H1 (cell line): ENCODE measurements at regions not wholly inside any gene's neighbourhood (a gene's known extent, or its start where the extent isn't known, plus 50 kb on each side); places are given as distances from the start of the nearest gene placed in this dataset.

Source experiments
- CTCF ChIA-PET: fragments of 300-600 bp; sonication (Branson Sonifier 250); formaldehyde crosslinking; loops from one replicate; lab custom pipeline; 2021; ENCODE audit not compliant: partially characterized antibody; lab: Charles Lee
- POLR2A ChIA-PET: fragments of 300-600 bp; sonication (Branson Sonifier 250); formaldehyde crosslinking; loops from one replicate; lab custom pipeline; 2021; ENCODE audit warnings: inconsistent platforms; ENCODE audit not compliant: partially characterized antibody; lab: Charles Lee
- DNase-seq, 2 experiments: peaks; one replicate each; pipeline versions ENCODE4 v3.0.0 to v3.0.0-alpha.2; 2010 to 2022; ENCODE audit warnings: low spot score in 2 of 2, low read depth in 1 of 2, mixed read lengths in 1 of 2
- FAIRE-seq: peaks from 2 replicates; lab custom pipeline; 2011; peaks lifted over from hg19 to GRCh38; lab: Jason Lieb, UNC
- H2AFZ ChIP-seq: 2 replicates; pipeline ENCODE4 v1.8.1; 2012; ENCODE audit warnings: low read length, inconsistent platforms
- H2AK5ac ChIP-seq: 2 replicates; pipeline ENCODE4 v1.6.1; 2013; ENCODE audit warnings: low read depth, low read length
- H2BK120ac ChIP-seq: replicated peaks from 2 replicates; pipeline ENCODE3; 2013; ENCODE audit warnings: low read depth, low read length, inconsistent platforms
- H2BK12ac ChIP-seq: 2 replicates; pipeline ENCODE4 v1.6.1; 2013; ENCODE audit warnings: low read depth, low read length
- H2BK15ac ChIP-seq: 2 replicates; pipeline ENCODE4 v1.6.1; 2013; ENCODE audit warnings: low read length
- H2BK20ac ChIP-seq: 2 replicates; pipeline ENCODE4 v1.6.1; 2013; ENCODE audit warnings: low read length
- H2BK5ac ChIP-seq: 2 replicates; pipeline ENCODE4 v1.6.1; 2013; ENCODE audit warnings: low read depth, low read length
- H3K14ac ChIP-seq: 2 replicates; pipeline ENCODE4 v1.6.1; 2013; ENCODE audit warnings: inconsistent platforms; ENCODE audit not compliant: insufficient read length
- H3K18ac ChIP-seq: 2 replicates; pipeline ENCODE4 v1.6.1; 2013; ENCODE audit warnings: low read length; ENCODE audit errors: extremely low read depth
- H3K23ac ChIP-seq: 2 replicates; pipeline ENCODE4 v1.6.1; 2013; ENCODE audit warnings: inconsistent platforms; ENCODE audit not compliant: insufficient read length
- H3K23me2 ChIP-seq: 2 replicates; pipeline ENCODE4 v1.6.1; 2013; ENCODE audit warnings: low read depth, low read length
- H3K27ac ChIP-seq: 2 replicates; pipeline ENCODE4 v1.6.1; 2011; ENCODE audit warnings: low read depth, low read length, inconsistent platforms
- H3K27me3 ChIP-seq, 4 experiments: replicated peaks in 1 of 4; 1 replicate in 1 of 4; 2 replicates in 3 of 4; pipeline versions ENCODE4 v1.6.1 to v1.8.1; 2011 to 2013; ENCODE audit warnings: low read length in 3 of 4, mild to moderate bottlenecking in 3 of 4, inconsistent platforms in 2 of 4, mixed read lengths in 2 of 4, moderate library complexity in 1 of 4; ENCODE audit not compliant: control insufficient read depth in 3 of 4, insufficient read depth in 3 of 4; ENCODE audit errors: extremely low read depth in 1 of 4
- H3K36me3 ChIP-seq, 4 experiments: 2 replicates each; pipeline versions ENCODE4 v1.6.1 to v1.8.1; 2011 to 2013; ENCODE audit warnings: mild to moderate bottlenecking in 4 of 4, low read length in 3 of 4, moderate library complexity in 2 of 4, control low read depth in 1 of 4, inconsistent platforms in 1 of 4; ENCODE audit not compliant: insufficient read depth in 4 of 4, control insufficient read depth in 2 of 4
- H3K4ac ChIP-seq: replicated peaks from 2 replicates; pipeline ENCODE3; 2013; ENCODE audit warnings: low read length, low read depth, mixed read lengths, inconsistent platforms; ENCODE audit not compliant: insufficient read length
- H3K4me1 ChIP-seq, 4 experiments: replicated peaks in 1 of 4; 1 replicate in 1 of 4; 2 replicates in 3 of 4; pipeline versions ENCODE4 v1.6.1 to v1.8.1; 2011 to 2013; ENCODE audit warnings: low read length in 3 of 4, inconsistent platforms in 2 of 4, mixed read lengths in 1 of 4; ENCODE audit not compliant: insufficient read depth in 4 of 4, control insufficient read depth in 3 of 4
- H3K4me2 ChIP-seq, 2 experiments: 2 replicates each; pipeline versions ENCODE4 v1.6.1 to v1.8.1; 2011 to 2013; ENCODE audit warnings: low read depth in 2 of 2, low read length in 2 of 2, control low read depth in 1 of 2, inconsistent platforms in 1 of 2, mild to moderate bottlenecking in 1 of 2; ENCODE audit not compliant: insufficient read depth in 1 of 2
- H3K4me3 ChIP-seq, 4 experiments: fragments of 200-600, 300-600 bp in 1 of 4; sonication (generic), shearing (Covaris generic), sonication (Bioruptor Twin) in 1 of 4; 2 replicates each; pipeline versions ENCODE4 v1.5.1 to v1.8.1; 2011 to 2016; ENCODE audit warnings: low read length in 4 of 4, low read depth in 3 of 4, control low read depth in 2 of 4, inconsistent platforms in 2 of 4, mild to moderate bottlenecking in 2 of 4, mixed read lengths in 1 of 4, moderate library complexity in 1 of 4; ENCODE audit not compliant: insufficient read depth in 2 of 4; ENCODE audit errors: extremely low read depth in 1 of 4
- H3K56ac ChIP-seq: replicated peaks from 2 replicates; pipeline ENCODE3; 2013; ENCODE audit warnings: low read depth, mild to moderate bottlenecking, mixed read lengths, low read length, inconsistent platforms; ENCODE audit not compliant: insufficient read length
- H3K79me1 ChIP-seq: 2 replicates; pipeline ENCODE4 v1.6.1; 2013; ENCODE audit warnings: low read depth, low read length, control low read depth
- H3K79me2 ChIP-seq, 2 experiments: 2 replicates each; pipeline versions ENCODE4 v1.6.1 to v1.8.1; 2012 to 2013; ENCODE audit warnings: low read length in 2 of 2, mild to moderate bottlenecking in 2 of 2, inconsistent platforms in 1 of 2; ENCODE audit not compliant: insufficient read depth in 2 of 2, control insufficient read depth in 1 of 2
- H3K9ac ChIP-seq, 4 experiments: replicated peaks in 1 of 4; 1 replicate in 1 of 4; 2 replicates in 3 of 4; pipeline versions ENCODE4 v1.6.1 to v1.8.1; 2011 to 2013; ENCODE audit warnings: low read depth in 3 of 4, low read length in 3 of 4, control low read depth in 2 of 4, mild to moderate bottlenecking in 2 of 4, moderate library complexity in 2 of 4, inconsistent platforms in 1 of 4; ENCODE audit errors: extremely low read depth in 1 of 4
- H3K9me3 ChIP-seq, 2 experiments: 2 replicates each; pipeline versions ENCODE4 v1.6.1 to v1.8.1; 2012 to 2013; ENCODE audit warnings: mild to moderate bottlenecking in 2 of 2, moderate library complexity in 2 of 2, control low read depth in 1 of 2, inconsistent platforms in 1 of 2, low read depth in 1 of 2, low read length in 1 of 2, mixed read lengths in 1 of 2; ENCODE audit not compliant: insufficient read depth in 2 of 2
- H4K20me1 ChIP-seq, 2 experiments: replicated peaks in 1 of 2; 2 replicates each; pipeline versions ENCODE3 to v1.8.1; 2011 to 2013; ENCODE audit warnings: inconsistent platforms in 2 of 2, low read length in 2 of 2, mild to moderate bottlenecking in 1 of 2; ENCODE audit not compliant: insufficient read depth in 2 of 2, control insufficient read depth in 1 of 2
- H4K5ac ChIP-seq: 2 replicates; pipeline ENCODE4 v1.6.1; 2013; ENCODE audit warnings: low read length, low read depth, mixed read lengths, inconsistent platforms; ENCODE audit not compliant: insufficient read length
- H4K8ac ChIP-seq: 2 replicates; pipeline ENCODE4 v1.8.0; 2013; ENCODE audit warnings: mild to moderate bottlenecking, moderate library complexity, low read length, inconsistent platforms; ENCODE audit not compliant: insufficient read depth; ENCODE audit errors: extremely low read depth
- H4K91ac ChIP-seq: replicated peaks from 2 replicates; pipeline ENCODE3; 2013; ENCODE audit warnings: low read length, mixed read lengths, inconsistent platforms; ENCODE audit not compliant: insufficient read length
- BACH1 ChIP-seq: IDR thresholded peaks from 2 replicates; pipeline ENCODE4 v1.6.1; 2012; ENCODE audit warnings: low read length, improper control_type of control experiment
- CBX5 ChIP-seq: fragments of 300-800, 300-1000 bp; sonication (generic); IDR thresholded peaks from 2 replicates; pipeline ENCODE4 v1.7.1; 2016; ENCODE audit warnings: antibody characterized with exemption, low read length, low read depth
- CBX8 ChIP-seq: fragments of 300-800, 300-1000 bp; sonication (generic); IDR thresholded peaks from 2 replicates; pipeline ENCODE4 v1.7.1; 2016; ENCODE audit warnings: low read depth, low read length, borderline replicate concordance
- CHD2 ChIP-seq: IDR thresholded peaks from 2 replicates; pipeline ENCODE4 v1.6.1; 2012; ENCODE audit warnings: low read length, improper control_type of control experiment
- CTCF ChIP-seq, 3 experiments: IDR thresholded peaks; 1 replicate in 2 of 3; 2 replicates in 1 of 3; pipeline versions ENCODE4 v1.5.1 to v1.6.1; 2011; ENCODE audit warnings: low read length in 3 of 3, mild to moderate bottlenecking in 3 of 3, inconsistent platforms in 2 of 3, low read depth in 1 of 3, moderate library complexity in 1 of 3; ENCODE audit not compliant: insufficient read depth in 1 of 3; ENCODE audit errors: control extremely low read depth in 1 of 3
- GABPA ChIP-seq: IDR thresholded peaks from 2 replicates; pipeline ENCODE4 v1.6.1; 2011; ENCODE audit warnings: mild to moderate bottlenecking, low read length, moderate library complexity, borderline replicate concordance; ENCODE audit not compliant: insufficient read depth
- MAFK ChIP-seq: IDR thresholded peaks from 2 replicates; pipeline ENCODE4 v1.6.1; 2012; ENCODE audit warnings: low read depth, mild to moderate bottlenecking, improper control_type of control experiment, low read length
- POLR2A ChIP-seq, 2 experiments: IDR thresholded peaks; 1 replicate in 1 of 2; 2 replicates in 1 of 2; pipeline ENCODE4 v1.6.1; 2011; ENCODE audit warnings: low read depth in 2 of 2, low read length in 2 of 2, mild to moderate bottlenecking in 2 of 2; ENCODE audit errors: control extremely low read depth in 1 of 2
- RFX5 ChIP-seq: IDR thresholded peaks from 2 replicates; pipeline ENCODE4 v1.6.1; 2011; ENCODE audit warnings: low read depth, low read length, improper control_type of control experiment, borderline replicate concordance
- SAP30 ChIP-seq: fragments of 300-600 bp; sonication (generic); IDR thresholded peaks from 2 replicates; pipeline ENCODE4 v1.7.1; 2012; ENCODE audit warnings: low read length, moderate library complexity, mild to moderate bottlenecking, inconsistent platforms; ENCODE audit not compliant: insufficient read depth, insufficient replicate concordance
- SP2 ChIP-seq: IDR thresholded peaks from 2 replicates; pipeline ENCODE4 v1.6.1; 2012; ENCODE audit warnings: mild to moderate bottlenecking, low read length, inconsistent platforms
- TAF1 ChIP-seq: IDR thresholded peaks from 2 replicates; pipeline ENCODE4 v1.6.1; 2011; ENCODE audit warnings: mild to moderate bottlenecking, low read depth, low read length
- WGBS, 2 experiments: shearing (Covaris generic) in 1 of 2; methylation state at CpG; one replicate each; pipeline versions ENCODE4 v1.1.6 to v1.1.7; 2013 to 2015; ENCODE audit warnings: low lambda C conversion rate in 2 of 2, mixed read lengths in 2 of 2, inconsistent platforms in 1 of 2, low coverage in 1 of 2, missing lambda C conversion rate in 1 of 2; ENCODE audit not compliant: insufficient replicate concordance in 2 of 2, insufficient coverage in 1 of 2, insufficient read length in 1 of 2; ENCODE audit errors: extremely low coverage in 1 of 2, missing lambda C conversion rate in 1 of 2; 5-methylcytosine and 5-hydroxymethylcytosine counted together

GRCh38 chr10:110378533-110379108 is 73.9 kb upstream of the SMNDC1 start:
- no peak overlapping the region for H3K4me3 ChIP-seq
- no peak overlapping the region for H3K18ac ChIP-seq
- H2BK20ac ChIP-seq: no peak overlapping the region
- H2BK15ac ChIP-seq: no peak overlapping the region
- TF ChIP-seq CTCF (IDR thresholded peaks at IDR 0.05; ENCODE audit: control extremely low read depth in 1 of 3, insufficient read depth in 1 of 3, low read depth in 1 of 3, low read length in 3 of 3) (no peak), SAP30 (no peak), RFX5 (no peak), CBX5 (no peak), GABPA (no peak), SP2 (no peak), CBX8 (no peak), CHD2 (no peak), TAF1 (no peak), MAFK (no peak), POLR2A (IDR thresholded peaks at IDR 0.05; ENCODE audit: control extremely low read depth in 1 of 2, low read depth in 2 of 2, low read length in 2 of 2) (no peak), BACH1 (no peak)
- H2AFZ ChIP-seq: no peak overlapping the region
- H2BK120ac ChIP-seq: no peak overlapping the region
- H3K79me2 ChIP-seq: no peaks in the 10 kb centered on the region
- ChIA-PET POLR2A (interaction anchor here (0.9 kb wide), 1 partner anchor 122 kb away, joined by 3 read pairs; no protein-coding TSS in a partner anchor), CTCF (interaction anchor here (0.8 kb wide), 1 partner anchor 19 kb away, joined by 4 read pairs; no protein-coding TSS in a partner anchor)
- no peaks in the 10 kb centered on the region for H3K23me2 ChIP-seq
- no peak overlapping the region for H3K9ac ChIP-seq
- H2AK5ac ChIP-seq: no peak overlapping the region
- no peaks in the 10 kb centered on the region for H3K4me1 ChIP-seq
- no peak overlapping the region for H3K56ac ChIP-seq
- no peak overlapping the region for H4K91ac ChIP-seq
- H4K5ac ChIP-seq: no peak overlapping the region
- no peak overlapping the region for H3K4ac ChIP-seq
- H3K14ac ChIP-seq: no peak overlapping the region
- no peak overlapping the region for H3K4me2 ChIP-seq
- FAIRE-seq: no peak
- no peak for DNase-seq
- H3K27me3 ChIP-seq: no peaks in the 10 kb centered on the region
- H3K79me1 ChIP-seq: no peaks in the 10 kb centered on the region
- no peaks in the 10 kb centered on the region for H4K20me1 ChIP-seq
- H2BK12ac ChIP-seq: no peak overlapping the region
- H2BK5ac ChIP-seq: no peak overlapping the region
- no peaks in the 10 kb centered on the region for H3K36me3 ChIP-seq
- WGBS, 2 experiments: 86% methylated on average over 6 of the region's 6 CpGs; no CpG with 5 or more reads in 1 of the 2 experiments
- H3K9me3 ChIP-seq: no peaks in the 10 kb centered on the region
- no peak overlapping the region for H4K8ac ChIP-seq
- no peak overlapping the region for H3K23ac ChIP-seq
- H3K27ac ChIP-seq: no peak overlapping the region
